BJ (cell line): ENCODE measurements at regions not wholly inside any gene's neighbourhood (a gene's known extent, or its start where the extent isn't known, plus 50 kb on each side); places are given as distances from the start of the nearest gene placed in this dataset.
"Not testable (repeated sequence)": the region's sequence is repeated elsewhere in the genome, so short reads cannot be mapped to it uniquely, and the experiment has no call there.

ENCODE experiments used
- CTCF ChIA-PET: fragments of 350-600 bp; formaldehyde crosslinking; extraction: SDS; loops from one replicate; lab custom pipeline; 2021; ENCODE audit warnings: antibody characterized with exemption, inconsistent platforms; lab: Yijun Ruan, JAX
- POLR2A ChIA-PET: fragments of 300-600 bp; sonication (Branson Sonifier 250); formaldehyde crosslinking; extraction: SDS; loops from one replicate; lab custom pipeline; 2021; ENCODE audit warnings: antibody characterized with exemption; lab: Charles Lee
- DNase-seq: peaks from one replicate; pipeline ENCODE4 v3.0.0-alpha.2; 2011; ENCODE audit warnings: low read depth
- H3K27me3 ChIP-seq: 2 replicates; pipeline ENCODE4 v1.6.0; 2011; ENCODE audit warnings: low read length; ENCODE audit not compliant: control insufficient read depth, insufficient read depth
- H3K36me3 ChIP-seq: 2 replicates; pipeline ENCODE4 v1.5.1; 2011; ENCODE audit warnings: low read length; ENCODE audit not compliant: control insufficient read depth, insufficient read depth
- H3K4me3 ChIP-seq: 2 replicates; pipeline ENCODE4 v1.5.1; 2011; ENCODE audit warnings: low read depth, mild to moderate bottlenecking, control low read depth, low read length
- TF ChIP-seq, protein P1 (sequence below): IDR thresholded peaks from 2 replicates; pipeline ENCODE4 v1.5.1; 2011; ENCODE audit warnings: low read depth, mild to moderate bottlenecking, control low read depth, inconsistent platforms, low read length, moderate library complexity; ENCODE audit not compliant: insufficient read depth

DNA sequence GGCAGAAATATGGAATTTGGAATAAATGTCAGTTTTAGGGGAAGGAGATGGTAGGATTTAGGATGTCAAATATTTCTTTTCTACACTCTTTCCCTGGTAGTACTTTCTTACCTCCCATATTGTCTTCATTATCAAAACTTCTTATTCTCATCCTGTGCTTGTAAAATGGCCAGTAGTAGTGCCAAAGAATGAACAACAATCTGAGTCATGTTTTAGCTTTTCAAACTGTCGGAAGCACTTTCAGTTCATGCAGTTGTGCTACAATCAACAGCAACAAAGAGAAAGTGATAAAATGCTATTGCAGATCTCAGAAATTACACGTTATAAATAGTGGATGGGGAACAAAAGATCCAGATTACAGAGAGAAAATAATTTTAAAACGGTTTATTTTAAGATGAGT is 193.7 kb upstream of the RXFP2 start:
- ChIA-PET CTCF (interaction anchor here (1.1 to 2.4 kb wide), 4 partner anchors 8 to 114 kb away, joined by 3 to 15 read pairs (median 4); no protein-coding TSS in a partner anchor), POLR2A (no interaction called here)
- Histone ChIP-seq H3K27me3 (no peaks in the 10 kb centered on the region), H3K36me3 (no peaks in the 10 kb centered on the region), H3K4me3 (no peak overlapping the region)
- peak; percentile 49 for DNase-seq
- TF ChIP-seq, protein P1, sequence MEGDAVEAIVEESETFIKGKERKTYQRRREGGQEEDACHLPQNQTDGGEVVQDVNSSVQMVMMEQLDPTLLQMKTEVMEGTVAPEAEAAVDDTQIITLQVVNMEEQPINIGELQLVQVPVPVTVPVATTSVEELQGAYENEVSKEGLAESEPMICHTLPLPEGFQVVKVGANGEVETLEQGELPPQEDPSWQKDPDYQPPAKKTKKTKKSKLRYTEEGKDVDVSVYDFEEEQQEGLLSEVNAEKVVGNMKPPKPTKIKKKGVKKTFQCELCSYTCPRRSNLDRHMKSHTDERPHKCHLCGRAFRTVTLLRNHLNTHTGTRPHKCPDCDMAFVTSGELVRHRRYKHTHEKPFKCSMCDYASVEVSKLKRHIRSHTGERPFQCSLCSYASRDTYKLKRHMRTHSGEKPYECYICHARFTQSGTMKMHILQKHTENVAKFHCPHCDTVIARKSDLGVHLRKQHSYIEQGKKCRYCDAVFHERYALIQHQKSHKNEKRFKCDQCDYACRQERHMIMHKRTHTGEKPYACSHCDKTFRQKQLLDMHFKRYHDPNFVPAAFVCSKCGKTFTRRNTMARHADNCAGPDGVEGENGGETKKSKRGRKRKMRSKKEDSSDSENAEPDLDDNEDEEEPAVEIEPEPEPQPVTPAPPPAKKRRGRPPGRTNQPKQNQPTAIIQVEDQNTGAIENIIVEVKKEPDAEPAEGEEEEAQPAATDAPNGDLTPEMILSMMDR = no peak

DNA sequence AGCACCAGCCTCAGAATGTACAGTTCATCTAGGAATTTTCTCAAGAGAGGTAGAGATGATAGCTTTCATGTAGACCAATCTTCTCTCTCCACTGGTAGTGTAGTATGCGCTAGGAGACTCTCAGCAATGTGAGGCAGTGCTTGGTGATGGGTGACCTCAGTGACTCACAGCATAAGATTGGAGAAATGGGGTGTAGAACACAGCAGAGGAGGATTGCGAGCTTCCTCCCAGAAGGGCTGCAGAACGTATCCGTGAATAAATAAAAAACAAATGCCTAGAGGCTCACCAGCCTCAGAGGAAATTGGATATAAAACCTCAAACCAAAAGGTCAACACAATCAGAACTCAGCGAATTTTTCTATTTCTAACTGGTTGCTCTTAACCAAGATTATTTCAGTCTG is 182.9 kb upstream of the RXFP2 start:
- TF ChIP-seq, protein P1 = no peak
- ChIA-PET CTCF (interaction anchor here (1.2 to 1.9 kb wide), 2 partner anchors 11 to 18 kb away, joined by 4 to 6 read pairs; no protein-coding TSS in a partner anchor), POLR2A (no interaction called here)
- DNase-seq = peak; percentile 47
- Histone ChIP-seq H3K4me3 (no peak overlapping the region), H3K27me3 (no peaks in the 10 kb centered on the region), H3K36me3 (no peaks in the 10 kb centered on the region)

DNA sequence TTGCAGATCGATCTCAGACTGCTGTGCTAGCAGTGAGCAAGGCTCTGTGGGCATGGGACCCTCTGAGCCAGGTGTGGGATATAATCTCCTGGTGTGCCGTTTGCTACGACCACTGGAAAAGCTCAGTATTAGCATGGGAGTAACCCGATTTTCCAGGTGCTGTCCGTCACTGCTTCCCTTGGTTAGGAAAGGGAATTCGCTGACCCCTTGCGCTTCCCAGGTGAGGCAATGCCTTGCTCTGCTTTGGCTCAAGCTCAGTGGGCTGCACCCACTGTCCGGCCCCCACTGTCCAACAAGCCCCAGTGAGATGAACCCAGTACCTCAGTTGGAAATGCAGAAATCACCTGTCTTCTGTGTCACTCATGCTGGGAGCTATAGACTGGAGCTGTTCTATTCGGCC is 155.1 kb upstream of the RXFP2 start:
- POLR2A ChIA-PET, DNase-seq, H3K27me3 ChIP-seq, H3K4me3 ChIP-seq, H3K36me3 ChIP-seq: not testable (repeated sequence)
- CTCF ChIA-PET = interaction anchor here (1.5 kb wide), 1 partner anchor 10 kb away, joined by 3 read pairs; no protein-coding TSS in a partner anchor

DNA sequence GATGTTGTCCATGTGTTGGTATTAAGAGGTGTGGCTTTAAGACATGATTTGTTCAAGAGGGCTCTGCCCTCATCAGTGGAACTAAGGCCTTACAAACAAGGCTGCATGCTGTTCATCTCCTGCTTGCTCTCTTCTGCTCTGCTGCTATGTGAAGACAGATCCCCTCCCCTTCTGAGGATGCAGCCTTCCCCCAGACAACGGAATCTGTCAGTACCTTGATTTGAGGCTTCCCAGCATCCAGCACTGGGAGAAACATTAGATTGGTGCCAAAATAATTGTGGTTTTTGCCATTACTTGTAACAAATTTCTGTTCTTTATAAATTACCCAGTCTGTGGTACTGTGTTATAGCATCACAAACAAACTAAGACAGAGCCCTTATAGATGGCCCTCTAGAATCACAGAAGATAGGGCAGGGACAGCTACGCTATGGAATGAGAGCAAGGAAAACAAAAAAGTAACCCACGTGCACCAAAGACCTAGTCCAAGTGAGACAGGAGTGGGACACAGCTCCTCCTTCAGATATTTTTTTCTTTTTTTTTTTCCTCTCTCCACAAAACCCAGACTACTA is 151.5 kb upstream of the RXFP2 start:
- H3K4me3 ChIP-seq = no peak overlapping the region
- ChIA-PET CTCF (no interaction called here), POLR2A (no interaction called here)
- no peaks in the 10 kb centered on the region for H3K36me3 ChIP-seq
- no peak for DNase-seq
- H3K27me3 ChIP-seq = peaks cover under 1% of the 10 kb centered on the region; the same call in 1 of the 2 replicates
- TF ChIP-seq, protein P1 = no peak

DNA sequence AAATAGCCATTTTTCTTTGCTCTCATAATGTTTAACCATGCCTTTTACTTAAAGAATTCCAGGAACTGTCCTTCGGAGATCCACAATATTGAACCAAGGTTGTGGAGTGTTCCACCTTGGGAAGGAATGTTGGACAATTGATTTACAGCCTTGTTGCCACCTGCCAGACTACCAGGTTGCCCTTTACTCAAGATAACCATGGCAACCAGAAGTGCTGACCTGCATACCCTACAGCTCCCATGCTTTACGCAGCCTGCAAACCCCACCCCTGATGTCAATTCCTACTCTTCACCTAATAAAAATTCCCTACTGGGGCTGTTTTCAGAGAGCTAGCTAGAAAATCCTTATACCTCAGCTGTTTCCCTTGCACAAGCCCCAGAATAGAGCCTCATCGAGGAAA is 151.0 kb upstream of the RXFP2 start:
- H3K27me3 ChIP-seq = peaks cover 2% of the 10 kb centered on the region; the same call in 1 of the 2 replicates
- H3K4me3 ChIP-seq = no peak overlapping the region
- TF ChIP-seq, protein P1 = no peak
- POLR2A ChIA-PET = no interaction called here
- H3K36me3 ChIP-seq = no peaks in the 10 kb centered on the region
- DNase-seq = no peak
- CTCF ChIA-PET = no interaction called here

DNA sequence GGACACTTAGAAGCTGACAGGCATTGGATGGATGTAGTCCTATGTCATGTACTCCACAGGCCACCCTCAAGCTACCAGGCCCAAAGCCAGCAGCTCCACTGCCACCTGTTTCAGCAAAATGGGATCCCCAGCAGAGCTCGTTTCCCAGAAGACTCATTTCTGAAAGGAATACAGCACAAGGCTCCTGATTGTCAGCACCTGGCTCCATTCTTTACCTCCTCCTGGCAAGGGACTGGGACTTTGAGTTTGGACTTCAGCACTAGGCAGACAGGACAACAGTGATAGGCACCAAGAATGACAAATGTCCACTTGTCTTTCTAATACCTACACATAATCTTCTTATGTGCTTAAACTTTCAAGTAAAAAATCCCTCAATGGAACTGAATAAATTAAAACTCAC is 150.4 kb upstream of the RXFP2 start:
- H3K36me3 ChIP-seq = no peaks in the 10 kb centered on the region
- H3K4me3 ChIP-seq = no peak overlapping the region
- POLR2A ChIA-PET = no interaction called here
- peaks cover 2% of the 10 kb centered on the region; the same call in 1 of the 2 replicates for H3K27me3 ChIP-seq
- no peak for DNase-seq
- TF ChIP-seq, protein P1 = no peak
- CTCF ChIA-PET = no interaction called here
